ENCODE measurements at regions not wholly inside any gene's neighbourhood (a gene's known extent, or its start where the extent isn't known, plus 50 kb on each side); places are given as distances from the start of the nearest gene placed in this dataset.

DNA sequence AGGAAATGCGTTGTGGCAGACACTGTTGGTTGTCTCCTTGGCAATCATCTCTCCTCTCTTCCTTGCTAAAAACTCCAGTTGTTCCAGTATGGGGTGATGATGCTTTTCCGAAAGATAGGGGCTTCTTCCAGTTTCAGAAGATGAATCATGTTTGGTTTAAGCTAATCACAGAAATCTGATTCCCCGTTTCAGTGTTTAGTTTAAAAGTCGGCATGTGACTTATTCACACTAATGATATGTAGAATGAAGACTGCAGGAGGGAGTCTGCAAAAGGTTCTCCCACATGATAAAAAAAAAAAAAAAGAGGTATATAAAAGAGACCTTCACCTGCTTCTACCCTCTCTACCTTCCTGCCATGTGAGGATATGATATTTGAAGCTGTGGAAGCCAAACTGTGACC, 239.0 kb upstream of the SIX2 start:
- no peak for DNase-seq

DNA sequence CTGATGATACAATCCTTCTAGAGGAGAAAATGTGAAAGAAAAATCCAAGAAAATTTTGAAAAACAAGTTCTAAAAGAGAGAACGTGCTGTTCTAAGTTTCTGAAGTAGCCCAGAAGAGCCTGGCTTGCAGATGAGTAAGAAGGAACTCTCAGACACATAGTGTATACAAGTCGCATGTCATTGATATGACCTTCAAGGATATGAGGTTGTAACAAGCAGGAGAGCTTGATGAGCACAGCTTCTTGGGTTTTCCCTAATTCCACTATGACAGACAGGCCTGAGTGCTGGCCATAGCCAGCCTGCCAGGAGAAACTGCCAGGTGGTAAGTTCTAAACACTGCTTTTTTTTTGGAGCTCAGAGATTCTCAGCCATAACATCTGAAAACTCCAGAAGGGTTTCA, 235.7 kb upstream of the SIX2 start:
- DNase-seq: no peak

DNA sequence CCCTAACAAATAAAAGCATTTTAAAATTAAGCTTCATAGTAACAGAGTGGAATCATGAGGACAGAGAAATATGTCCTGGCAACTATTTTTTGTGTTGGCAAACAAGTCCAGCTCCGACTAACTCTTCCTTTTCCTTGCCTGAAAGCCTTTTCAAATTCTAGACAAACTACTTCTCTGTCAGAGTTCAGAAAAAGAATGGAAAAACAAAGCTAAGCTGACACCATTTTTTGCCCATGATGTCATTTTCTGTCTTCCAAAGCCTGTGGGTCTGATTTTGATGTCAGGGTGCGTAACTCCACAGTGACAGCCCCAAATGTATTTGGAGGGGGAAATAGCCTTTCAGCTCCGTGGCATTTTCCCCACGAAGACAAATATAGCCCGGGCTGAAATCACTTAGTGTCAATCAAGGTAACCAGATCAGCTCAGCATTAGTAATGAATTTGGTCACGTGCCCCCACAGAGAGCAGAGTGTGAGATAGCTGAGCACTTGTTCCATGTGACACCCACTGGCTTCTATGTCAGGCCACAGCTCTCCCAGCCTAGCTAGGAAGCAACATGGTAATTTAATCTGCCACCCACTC, 233.0 kb upstream of the SIX2 start:
- peak; percentile 57 for DNase-seq

DNA sequence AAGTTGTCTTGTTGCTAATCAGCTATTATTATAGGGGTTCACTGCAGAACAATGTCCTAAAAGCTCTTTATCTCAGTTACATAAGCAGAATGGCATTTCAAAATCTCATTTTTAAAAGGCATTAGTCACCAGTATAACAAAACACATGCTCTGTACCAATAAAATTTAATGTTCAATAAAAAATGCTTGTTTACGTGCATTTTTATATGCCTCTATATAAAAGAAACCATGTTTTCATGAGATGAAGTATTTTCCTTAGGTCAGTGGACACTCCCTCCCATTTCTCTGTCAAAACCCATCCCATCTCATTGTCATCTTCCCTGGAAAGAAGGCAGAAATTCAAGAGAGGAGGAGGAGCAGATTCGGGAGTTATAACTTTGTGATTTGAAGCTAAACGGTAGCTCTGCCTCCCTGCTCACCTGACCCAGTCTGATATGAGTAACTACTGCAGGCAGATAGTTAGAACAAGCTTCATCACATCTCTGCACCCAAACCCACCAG, 231.9 kb upstream of the SIX2 start:
- no peak for DNase-seq

DNA sequence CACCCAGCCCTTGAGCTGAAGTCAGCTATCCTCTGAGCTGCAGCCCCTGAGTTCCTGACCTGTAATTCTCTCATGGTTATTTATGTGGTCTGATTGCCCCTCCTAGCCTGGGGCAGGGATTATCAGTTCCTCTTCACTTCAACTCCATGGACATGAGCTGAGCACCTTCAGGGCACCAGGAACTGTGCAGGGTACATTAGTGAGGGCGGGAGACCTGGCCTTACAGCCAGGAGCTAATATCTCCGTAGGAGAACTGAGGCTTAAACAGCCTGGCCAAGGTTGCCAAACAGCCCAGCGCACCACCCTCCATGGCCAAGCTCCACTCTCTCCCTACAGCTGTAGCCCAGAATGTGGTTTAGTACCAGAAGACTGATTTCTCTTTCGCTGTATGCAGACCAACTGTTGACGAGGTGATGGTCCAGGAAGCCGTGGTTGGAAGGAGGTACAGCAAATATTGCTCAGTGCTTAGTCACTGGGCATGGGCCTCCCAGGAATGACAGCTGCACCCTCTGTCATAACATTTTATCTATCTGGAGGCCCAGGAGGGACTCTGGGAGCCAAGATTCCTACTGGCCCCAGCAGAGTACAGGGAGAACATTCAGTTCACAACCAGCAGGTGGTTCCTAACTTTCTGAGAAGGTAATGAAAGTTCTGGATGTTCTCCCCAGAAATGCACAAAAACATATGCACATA, 228.7 kb upstream of the SIX2 start:
- DNase-seq: no peak

DNA sequence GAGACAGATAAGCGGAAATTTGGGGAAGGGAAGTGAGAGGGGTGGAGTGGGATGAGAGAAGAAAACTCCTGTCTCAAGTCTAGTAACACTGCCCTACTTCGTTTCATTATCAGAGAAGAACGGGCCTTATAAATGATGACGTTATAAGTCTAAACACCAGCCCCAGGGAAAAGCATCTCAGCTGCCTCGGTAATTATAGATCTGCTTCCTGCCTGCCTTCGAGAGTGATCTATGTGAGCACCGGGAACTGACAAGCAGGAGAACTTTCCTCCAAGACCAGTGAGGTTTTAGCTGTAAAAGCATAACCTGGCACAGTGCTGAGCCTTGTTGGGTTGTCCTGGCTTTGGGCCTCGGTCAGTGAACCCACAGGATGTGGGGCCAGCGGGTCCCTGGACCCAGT, 227.9 kb upstream of the SIX2 start:
- peak; percentile 15 for DNase-seq

DNA sequence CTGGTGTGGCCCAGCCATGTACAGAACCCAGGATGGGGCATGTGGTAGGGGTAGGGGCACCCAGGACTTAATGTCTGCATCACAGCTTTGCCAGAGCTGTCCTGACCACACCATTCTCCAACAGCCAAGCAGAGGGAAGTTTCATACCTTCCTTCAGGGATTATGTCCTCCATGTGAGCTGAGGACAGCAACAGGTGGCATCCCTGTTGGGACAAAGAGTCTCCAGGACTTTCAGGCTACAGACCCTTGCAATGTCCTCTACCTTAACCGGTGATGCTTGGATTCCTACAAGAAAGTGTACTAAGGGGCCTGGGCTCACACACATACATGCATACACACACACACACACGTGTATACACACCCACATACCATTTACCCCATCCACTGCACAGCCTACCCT, 227.0 kb upstream of the SIX2 start:
- no peak for DNase-seq

DNA sequence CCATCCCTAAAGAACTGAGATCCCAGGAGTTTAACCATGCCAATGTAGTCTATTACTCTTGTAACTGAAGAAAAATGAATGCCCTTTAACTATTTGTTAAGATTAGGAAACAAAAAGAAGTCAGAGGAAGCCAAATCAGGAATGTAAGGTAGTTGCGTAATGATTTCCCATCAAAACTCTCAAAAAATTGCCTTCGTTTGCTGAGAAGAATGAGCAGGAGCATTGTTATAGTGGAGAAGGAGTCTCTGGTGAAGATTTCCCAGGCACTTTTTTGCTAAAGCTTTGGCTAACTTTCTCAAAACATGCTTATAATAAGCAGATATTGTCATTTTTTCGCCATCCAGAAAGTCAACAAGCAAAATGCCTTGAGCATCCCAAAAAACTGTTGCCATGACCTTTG, 224.0 kb upstream of the SIX2 start:
- DNase-seq: no peak

DNA sequence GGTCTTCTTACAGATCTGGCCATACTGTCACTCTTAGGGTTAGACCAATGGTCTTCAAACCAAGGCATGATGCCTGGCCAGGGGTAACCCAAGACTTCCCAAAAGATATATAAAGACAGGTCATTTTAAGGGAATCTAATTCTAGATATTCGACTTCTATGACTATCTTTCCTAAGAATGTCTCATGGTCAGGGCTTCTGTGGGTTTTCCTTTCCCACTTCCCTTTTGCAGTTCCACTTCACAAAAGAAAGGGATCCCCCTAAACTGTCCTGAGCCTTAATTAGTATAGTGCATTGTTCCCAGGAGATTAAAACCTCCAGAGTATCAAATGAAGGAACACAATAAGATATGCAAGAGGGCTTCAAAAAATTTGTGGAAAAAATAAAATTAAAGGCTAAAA, 223.6 kb upstream of the SIX2 start:
- no peak for DNase-seq

DNA sequence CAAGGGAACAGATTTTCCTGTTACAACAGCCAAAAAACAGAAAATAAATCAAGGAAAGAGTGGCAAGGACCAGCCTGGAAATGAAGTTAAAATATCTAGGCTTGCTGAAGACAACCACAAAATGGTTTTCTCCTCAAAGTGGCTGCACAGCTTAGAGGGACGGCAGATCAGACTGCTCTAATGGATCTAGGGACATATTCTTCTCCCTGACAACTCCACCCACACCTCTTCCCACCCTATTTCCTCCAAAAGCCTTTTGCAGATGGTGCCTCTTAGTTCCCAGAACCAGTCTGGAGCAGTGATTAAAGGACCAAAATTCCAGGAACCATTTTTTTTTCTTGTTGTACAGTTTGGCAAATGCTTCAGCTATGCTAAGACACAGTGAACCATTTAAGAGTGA, 220.2 kb upstream of the SIX2 start:
- DNase-seq: no peak

DNA sequence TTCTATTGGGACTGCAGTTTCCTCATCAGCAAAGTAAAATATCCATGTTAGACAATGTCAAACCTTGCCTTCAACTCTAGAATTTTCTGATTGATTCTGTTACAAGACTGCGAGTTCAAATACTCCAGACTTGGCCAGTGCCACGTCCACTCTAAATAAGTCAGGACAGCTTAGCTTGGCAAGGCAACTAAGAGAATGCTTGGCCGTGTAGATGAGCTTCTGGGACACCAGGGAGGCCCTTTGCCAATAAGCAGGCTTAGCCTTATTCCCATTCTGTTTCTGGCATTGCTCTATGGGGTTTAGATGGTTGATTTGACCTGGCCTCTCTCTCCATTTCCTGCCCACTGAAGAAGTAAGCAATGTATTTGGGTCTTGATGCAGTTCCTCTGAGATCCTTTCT, 218.1 kb upstream of the SIX2 start:
- no peak for DNase-seq

DNA sequence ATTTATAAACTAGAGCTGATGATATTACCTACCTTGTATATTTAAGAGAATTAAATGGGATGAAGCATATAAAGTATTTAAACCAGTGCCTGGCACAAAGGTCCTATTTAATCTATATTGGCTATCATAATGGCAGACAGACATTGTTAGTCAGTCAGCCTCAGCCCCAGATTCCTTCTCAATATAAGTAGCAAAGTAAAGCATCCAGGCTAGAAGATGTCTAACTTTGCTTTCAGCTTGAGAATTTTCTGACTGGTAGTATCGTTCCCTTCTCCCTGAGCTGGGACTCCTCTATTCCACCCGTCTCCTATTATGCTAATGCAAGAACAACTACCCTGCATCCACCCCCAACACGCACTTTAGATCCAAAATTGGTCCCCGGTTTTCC, 215.7 kb upstream of the SIX2 start:
- no peak for DNase-seq

DNA sequence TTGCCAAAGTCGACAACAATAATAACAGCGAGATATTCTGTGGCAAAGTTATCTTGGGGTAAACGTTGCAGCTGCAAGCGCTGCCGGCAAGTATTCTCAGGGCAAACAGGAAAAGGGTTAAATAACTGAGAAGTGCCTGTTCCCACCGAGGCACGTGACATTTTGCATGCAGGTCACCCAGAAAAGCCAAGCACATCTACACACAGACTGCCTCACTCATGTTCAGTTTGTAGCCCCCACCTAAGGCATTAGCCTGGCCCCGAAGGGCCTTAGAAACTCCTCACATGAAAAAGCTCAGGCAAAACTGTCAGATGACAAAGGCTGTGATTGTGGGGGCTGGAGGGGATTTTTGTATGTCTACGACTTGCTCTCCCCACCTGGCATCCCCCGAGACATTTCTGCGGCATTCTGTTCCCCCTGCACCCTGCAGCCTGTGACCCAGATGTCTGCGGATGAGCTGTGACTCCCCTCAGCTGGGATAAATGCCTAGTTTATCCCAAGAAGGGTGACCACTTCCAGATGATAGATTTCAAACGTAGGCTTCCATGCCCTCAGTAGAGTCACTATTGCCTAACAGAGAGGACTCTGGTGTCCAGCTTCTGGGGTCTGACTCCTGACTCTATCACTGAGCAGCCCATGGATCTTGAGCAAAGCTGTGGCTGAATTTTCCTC, 215.2 kb upstream of the SIX2 start:
- no peak for DNase-seq

DNA sequence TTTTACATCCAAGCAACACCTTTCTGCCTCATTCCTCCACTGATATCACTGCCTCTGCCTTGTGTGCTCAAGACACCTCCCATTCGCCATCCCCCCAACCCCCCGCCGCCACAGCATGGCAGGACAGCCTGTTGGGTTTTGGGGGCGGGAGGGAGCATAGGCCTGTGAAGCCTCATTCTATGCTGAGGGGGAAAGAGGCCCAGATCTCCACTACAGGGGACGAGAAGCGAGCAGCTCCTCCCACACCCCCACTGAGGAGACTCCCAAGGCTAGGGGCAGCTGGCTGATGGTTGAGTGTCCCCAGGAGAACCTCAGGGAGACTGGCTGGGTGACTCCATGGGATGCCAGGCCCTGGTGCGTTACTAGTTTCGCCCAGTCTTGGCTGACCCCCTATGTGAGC, 214.3 kb upstream of the SIX2 start:
- no peak for DNase-seq

DNA sequence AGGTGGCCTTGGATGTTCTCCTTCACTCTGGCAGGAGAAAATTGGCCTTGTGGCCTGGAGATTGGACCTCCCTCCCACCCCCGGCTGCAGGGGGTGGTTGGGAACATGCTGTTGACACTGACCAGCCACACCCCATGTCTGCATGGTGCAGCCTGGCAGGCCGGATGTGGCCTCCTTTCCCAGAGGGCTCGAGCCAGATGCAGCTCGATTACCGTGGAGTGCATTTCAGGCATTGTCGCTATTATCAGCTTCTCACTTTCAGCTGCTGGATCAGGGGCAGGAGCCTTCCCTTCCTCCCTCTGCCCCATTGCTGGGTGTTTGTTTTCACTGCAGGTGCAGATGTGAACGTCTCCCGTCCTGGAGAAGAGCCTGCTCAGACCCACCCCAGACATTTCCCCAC, 211.0 kb upstream of the SIX2 start:
- no peak for DNase-seq

DNA sequence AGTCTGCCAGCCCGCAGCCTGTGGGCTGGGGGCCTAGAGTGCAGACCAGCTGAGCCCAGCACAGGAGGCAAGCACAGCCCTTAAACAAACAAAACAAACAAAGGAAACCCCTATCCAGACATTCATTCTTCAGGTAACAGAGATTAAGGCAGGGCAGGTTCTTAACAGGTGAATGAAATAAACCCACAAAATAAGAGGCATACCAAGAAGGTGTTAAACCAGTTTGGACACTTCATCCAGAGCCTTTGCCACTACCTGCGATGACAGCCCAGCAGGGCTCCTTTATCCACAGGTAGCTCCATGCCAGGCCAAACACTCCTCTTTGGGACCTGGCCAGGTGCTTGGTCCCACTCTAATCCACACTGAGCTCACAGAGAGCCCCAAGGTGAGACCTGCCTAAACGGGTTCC, 209.7 kb upstream of the SIX2 start:
- DNase-seq: no peak

DNA sequence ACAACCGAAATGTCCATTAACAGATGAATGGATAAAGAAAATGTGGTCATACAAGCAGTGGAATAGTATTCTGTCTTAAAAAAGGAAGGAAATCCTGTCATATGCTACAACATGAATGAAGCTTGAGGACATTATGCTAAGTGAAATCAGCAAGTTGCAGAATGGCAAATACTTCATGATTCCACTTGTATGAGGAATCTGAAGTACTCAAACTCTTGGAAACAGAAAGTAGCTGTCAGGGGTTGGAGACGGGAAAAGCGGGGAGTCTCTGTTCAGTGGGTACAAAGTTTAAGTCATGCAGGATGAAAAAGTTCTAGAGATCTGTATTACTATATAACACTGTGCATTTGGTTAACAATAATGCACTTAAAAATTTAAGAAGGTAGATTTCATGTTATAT, 209.0 kb upstream of the SIX2 start:
- no peak for DNase-seq

DNA sequence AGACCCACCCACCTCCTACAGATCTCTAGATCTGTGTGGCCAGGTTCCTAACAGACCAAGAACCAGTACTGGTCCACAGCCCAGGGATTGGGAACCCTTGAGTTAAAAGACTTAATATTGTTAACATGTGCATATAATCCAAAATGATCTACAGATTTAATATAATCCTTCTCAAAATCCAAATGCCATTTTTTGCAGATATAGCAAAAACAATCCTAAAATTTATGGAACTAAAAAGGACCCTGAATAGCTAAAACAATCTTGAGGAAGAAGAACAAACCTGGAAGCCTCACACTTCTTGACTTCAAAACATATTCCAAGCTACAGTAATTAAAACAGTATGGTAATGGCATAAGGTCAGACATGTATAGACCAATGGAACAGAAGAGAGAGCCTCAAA, 206.9 kb upstream of the SIX2 start:
- no peak for DNase-seq

DNA sequence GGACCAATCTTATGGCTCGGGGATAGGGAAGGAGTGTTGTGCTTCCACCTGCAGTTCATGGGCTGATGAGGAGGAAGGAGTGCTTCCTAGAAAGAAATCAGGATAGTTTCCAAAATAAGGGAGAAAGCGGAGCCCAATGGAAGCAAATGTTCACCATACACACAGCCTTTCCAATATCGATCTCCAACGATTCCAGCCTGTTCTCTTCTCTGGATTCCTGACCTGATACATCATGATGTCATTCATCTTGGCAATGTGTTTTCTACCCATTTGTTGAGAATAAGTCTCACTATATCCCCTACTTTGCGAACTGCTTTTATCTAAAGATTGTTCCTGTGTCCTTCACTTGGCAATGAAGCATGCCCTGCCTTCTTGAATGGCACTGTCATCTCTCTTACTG, 205.3 kb upstream of the SIX2 start:
- DNase-seq: no peak

DNA sequence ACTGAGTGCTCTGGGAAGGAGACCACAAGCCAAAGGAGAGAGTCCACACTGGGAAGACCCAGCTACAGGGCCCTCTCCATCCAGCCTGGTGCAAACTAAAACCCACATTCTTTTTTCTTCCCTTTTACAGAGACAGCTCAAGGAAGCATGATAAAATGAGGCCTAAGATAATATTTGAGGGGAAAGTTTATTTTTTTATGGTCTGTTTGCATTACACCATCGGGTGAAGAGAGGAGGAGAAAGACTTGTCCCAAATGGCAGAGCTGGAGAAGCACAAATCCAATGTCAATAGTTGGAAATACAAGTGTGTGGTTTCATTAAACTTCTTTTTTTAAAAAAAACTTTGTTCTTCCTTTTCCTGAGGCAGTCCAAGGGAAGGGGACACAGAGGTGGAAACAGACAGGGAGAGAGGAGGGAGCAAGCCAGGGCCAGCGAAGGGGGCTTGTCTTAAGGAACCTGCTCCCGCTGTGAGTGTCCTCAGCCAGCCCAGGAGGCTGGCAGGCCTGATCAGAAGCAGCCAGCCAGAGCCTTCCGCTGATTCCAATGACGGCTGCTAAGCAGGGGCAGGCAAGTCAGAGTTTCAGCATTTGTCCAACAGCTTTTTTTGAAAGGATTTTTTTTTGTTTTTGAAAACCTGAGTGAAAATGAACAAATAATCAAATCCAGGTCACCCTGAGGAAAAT, 203.8 kb upstream of the SIX2 start:
- DNase-seq: no peak

DNA sequence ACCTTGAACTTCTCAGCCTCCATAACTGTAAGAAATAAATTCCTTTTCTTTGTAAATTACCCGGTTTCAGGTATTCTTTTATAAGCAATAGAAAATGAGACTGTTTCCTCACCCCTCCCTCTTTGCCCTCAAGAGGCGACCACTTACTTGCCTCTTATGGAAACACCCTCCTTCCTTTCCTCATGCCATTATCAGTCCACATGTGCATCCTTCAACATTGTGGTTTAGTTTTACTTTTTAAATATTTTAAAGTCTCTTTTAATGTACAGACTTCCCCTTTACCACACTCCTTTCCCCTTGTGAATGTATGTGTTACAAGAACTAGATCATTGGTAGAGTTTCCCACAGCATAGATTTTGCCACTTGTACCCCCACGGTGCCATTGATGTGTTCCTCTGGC, 202.4 kb upstream of the SIX2 start:
- DNase-seq: no peak

DNA sequence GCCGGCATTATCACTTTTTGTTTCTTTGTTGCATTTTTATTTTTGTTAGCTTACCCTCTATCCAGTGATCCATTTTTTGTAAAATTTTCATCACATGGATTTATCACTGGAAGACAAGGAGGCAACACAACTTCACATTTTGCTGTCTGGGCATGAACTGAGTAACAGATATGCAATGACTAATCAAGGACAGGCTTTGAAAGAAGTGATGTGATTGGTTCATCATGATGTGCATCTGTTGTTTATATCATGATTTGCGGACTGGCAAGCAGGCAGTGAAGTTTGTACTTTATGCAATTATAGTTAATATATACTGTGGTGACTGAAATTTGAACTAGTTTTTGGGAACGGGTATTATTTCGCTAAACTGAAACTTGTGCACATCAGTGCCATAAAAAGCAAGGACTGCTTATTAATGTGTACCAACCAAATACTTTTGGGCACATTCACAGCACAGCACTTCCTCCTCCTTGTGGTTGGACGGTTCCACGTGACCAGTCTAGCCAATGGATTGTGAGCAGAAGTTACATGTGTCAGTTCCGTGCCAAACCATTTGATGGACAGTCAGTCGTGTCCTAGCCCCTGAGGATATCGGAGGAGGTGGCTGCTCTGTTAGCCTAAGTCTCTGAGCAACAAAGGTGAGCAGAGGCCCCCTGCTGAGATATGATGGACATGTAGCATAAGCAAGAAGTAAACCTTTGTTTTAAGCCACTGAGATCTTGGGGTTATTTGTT, 201.4 kb upstream of the SIX2 start:
- DNase-seq: no peak

DNA sequence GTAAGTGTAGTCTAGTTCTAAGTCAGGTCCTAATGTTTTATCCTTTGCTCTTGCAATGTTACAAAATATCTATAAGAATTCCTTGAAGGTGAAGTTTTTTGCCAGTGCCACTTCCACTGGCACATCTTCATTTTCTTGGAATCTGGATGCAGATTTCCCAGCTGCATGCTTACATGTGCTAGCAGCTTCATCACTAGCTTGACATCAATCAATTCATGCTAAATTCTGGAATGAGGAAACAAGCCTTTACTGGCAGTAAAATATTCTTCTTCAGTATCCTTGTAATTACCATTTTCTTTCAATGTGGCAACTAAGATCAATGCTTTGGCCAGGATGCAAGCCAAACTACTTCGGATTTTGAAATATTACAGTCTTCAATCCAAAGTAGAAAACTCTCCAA, 200.6 kb upstream of the SIX2 start:
- DNase-seq: no peak
